Dermis blood vessel endothelial cell (primary cell): ENCODE measurements at regions not wholly inside any gene's neighbourhood (a gene's known extent, or its start where the extent isn't known, plus 50 kb on each side); places are given as distances from the start of the nearest gene placed in this dataset.
A peak's percentile ranks its signal among the peaks of the same experiment; 100 is the strongest.
"Not testable (repeated sequence)": the region's sequence is repeated elsewhere in the genome, so short reads cannot be mapped to it uniquely, and the experiment has no call there.

ENCODE experiments used
- DNase-seq: peaks from one replicate; pipeline ENCODE4 v3.0.0; 2010

DNA sequence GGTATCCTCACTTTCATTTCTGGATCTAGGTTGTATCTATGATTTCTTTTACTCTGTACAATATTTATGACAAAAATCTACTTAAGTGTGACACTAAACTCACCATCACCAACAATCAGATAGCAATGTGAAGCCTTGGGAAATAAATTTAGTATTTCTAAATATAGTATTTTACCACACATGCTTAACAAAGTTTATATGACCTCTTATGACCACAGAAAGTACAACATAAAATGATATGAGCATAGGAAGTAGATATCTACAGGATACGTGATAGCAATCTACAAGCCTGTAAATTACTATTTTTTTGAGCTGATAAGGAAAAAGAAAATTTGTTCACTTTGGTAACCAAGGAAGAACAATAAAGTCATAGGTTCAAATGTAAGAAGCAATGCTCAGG is 910.4 kb upstream of the CITED2 start:
- DNase-seq, result no peak

DNA sequence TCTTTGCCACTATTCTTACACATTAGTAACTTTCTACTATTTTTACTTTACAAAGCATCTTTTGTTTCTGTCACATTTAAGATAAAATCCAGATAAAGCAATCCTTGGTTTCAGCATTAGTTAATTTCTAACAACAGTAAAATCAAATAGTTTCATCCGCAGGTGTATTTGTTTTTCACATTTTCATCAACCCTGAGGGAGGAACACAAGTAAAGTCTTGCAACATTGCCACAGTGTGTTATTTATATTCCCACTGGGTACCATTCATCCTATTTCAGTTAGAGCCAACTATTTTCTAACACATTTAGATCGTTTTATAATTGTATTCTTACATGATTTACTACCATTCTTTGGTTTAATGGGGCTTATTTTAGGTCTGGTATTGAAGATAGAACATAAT is 908.7 kb upstream of the CITED2 start:
- DNase-seq, result no peak

DNA sequence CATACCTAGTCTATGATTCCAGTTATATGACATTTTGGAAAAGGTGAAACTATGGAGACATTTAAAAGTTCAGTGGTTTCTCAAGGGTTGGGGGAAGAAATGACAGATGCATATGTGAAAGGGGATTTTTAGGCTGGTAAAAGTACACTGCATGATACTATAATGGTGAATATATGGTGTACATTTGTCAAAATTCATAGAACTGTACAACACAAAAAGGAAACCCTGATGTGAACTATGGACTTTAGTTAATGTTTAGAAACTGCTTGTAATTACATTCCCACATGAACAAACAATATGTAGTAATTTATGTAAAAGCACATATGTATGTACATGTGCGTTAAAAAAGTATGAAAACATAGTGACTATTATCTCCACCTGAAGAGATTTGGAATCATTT is 907.3 kb upstream of the CITED2 start:
- DNase-seq, result no peak

DNA sequence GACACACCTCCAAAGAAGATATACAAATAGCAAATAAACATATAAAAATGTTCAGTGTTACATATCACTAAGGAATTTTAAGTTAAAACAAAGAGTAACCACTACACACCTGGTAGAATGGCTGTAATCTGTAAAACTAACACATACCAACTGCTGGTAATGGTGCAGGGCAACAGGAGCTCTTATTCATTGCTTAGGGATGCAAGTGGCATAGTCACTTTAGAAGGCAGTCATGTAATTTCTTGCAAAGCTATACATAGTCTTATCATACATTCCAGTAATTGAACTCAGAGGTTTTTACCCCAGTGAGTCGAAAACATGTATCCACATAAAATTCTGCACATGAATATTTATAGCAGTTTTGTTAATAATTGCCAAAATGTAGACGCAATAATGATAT is 906.8 kb upstream of the CITED2 start:
- DNase-seq, result no peak

DNA sequence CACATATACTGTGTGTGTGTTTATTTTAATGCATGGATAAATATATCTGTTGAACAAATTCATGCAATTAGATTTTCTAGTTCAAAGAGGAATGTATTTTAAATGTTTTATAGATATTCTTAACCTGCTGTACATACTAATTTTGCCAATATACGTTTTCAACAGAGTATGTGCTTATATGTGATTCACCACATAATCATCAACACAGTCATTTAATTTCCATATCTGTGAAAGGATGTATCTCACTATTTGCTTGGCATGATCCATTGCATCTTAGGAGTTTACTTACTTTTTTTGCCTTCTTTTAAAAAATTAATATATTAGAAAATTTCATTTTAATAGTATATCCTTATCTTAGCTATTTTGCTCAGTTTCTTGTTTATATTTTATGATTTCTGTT is 902.3 kb upstream of the CITED2 start:
- no peak for DNase-seq

DNA sequence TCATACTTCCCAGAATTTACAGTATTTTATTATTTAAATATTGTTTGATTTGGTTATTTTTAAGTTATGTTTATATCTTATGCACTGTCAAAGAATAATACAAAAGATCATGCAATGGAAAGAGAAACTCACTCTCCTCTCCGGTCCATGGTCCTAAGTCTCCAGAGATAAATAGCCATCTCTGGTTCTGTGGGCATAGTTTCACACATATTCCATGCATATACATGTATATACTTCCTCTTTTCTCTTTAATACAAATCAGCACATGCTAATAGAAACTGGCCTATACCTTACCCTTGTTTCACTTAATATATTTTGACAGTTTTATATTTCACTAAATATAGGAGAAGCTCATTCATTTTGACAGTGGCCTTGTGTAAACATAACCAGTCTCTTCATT is 901.7 kb upstream of the CITED2 start:
- no peak for DNase-seq

DNA sequence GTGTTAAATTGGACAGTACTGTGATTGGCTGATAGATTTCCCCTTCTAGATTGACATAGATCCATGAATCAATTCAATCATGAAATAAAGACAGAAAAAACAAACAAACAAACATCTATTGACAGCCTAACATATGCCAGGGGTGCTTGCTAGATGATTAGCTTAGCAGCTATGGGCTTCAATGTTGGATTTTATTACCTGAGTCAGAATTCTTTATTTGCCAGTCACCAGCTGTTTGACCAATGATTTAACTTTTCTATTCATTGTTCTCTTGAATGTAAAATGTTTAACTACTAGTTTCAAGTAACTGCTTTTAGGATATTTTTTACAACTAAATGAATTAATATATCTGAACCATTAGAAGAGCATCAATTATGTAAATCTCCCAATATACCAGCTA is 901.3 kb upstream of the CITED2 start:
- DNase-seq, result no peak

DNA sequence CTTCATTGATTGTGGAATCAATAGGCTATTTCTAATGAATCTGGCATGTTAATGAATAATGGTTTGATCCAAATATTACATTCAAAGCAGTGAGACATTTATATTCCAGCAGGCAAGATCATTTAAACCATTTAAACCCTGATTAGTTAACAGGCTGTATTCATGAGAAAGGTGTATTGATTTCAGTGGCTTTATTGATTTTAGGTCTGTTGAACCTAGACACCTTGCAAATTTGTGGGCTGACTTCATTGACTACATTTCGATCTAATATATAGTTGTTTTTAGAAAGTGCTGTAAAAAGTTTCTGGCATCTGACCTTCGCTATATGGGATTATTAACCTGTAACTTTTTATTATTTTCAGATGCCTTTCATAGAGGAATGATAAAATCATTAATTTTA is 900.1 kb upstream of the CITED2 start:
- DNase-seq, result no peak

DNA sequence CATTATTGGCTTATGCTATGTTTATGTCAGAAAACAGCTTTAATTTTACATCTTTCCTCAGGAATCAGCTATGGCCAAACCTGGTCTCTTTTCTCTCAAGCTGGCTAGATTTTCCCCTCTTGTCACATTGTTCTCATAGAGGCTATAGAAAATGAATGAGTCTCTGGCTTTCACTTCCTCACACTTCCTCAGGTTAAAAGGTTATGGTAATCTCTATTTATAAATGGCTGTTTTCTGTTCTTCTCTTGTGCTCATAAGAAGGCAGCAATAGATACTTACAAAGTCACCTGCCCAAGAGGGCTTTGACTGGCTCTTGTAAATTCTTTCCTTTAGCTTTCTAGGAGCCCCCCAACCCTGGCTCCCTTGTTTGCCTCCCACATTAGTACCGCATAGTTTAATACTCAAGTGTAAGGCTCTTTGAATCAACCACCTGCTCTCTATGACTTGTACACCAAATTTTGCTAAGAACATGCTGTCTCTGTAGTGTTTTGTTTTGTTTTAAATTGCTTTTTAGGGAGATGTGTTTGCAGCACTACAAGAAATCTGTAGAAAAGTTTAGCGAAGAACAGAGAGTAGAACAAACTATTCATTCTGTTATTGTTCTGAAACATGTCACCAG is 897.4 kb upstream of the CITED2 start:
- DNase-seq, result peak; percentile 63

DNA sequence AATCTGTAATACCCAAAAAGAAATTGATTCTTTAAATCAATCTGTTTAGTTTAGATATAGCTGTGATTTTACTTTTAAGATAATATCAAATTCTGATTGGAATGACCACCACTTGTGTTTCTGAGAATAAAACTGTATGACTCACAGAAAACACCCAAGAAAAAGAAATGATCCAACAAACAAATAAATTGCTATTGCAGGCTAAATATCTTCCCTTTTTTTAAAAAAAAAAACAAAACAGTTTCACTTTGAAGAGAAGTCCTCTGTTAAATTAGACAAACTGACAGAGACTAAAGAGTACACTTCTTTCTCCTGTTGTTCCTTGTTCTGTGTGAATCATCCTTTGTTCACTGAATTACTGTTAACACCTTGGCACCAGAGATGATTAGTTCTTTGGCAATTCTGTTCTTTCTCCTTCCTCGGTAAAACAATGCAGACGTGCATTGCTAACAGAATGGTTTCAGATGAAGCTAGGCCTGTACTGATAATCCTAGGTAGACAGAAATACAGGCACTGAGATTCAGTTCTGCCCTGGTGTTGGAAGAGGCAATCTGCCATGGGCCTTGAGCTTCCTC is 895.2 kb upstream of the CITED2 start:
- DNase-seq, result peak; percentile 67

DNA sequence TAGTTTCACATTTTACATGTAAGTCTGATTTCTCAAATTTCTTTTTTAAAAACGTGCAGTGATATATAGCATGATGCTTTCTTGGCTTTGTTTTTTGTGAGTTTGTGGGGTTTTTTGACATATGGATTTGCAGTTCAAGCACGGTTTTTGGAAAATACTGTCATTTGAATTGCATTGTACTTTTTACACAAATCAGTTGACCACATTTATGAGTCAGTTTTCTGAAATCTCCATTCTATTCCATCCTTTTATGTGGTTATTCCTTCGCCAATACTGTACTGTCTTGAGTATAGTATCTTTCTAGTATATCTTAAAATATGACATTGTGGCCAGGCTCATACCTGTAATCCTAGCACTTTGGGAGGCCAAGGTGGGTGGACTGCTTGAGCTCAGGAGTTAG is 890.0 kb upstream of the CITED2 start:
- no peak for DNase-seq

DNA sequence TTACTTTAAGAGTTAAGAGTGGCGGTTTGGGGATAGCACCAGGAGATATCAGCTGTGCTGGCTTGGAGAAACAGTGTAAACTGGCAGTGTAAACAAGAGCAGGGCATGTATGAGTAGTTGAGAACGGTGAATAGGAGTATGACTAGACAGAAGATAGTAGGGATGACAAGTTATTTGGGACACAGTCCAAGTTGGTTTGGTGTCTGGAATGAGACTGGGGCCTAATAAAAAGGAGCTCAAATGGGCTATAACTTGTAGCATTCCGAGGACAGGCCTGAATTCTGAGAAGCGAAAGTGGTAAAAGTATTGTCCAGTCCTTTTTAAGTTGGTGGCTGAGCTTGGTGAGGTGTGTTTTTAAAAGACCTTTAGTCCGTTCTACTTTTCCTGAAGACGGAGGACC is 883.9 kb upstream of the CITED2 start:
- not testable (repeated sequence) for DNase-seq

DNA sequence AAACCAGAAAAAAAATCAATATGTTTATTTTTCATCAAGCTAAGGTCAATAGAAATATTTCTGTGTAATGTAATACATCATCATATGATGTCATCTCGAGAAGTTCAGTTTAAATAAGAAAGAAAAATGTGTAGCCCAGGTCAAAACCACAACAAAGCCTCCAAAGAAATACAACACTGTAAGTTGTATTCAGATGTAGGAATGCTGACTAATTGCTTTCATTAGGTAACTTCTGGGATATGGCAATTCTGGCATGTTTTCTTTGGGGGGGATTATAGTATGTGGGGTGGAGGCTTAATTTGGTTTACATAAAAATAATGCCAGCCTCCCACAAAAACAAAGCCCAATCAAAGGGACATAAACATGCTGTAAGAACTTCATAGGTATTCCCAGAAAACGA is 881.8 kb upstream of the CITED2 start:
- no peak for DNase-seq

DNA sequence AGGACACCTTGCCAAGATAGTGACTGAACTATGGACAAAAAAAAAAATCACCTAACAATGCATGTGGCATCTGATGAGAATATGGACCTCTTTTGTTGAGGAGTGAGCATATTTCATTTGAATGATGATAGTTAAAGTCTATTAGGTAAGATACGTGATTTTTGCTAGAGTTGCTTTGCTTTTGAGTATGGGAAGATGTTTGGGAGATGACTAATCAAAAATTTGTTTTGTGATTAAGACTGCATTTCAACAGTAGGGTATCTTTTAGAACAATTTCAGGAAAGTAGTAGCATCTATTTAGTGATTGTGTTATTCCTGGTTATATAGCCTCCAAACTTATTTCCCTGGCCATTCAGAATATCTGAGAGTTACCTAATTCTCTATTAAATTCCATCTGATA is 878.6 kb upstream of the CITED2 start:
- DNase-seq, result no peak

DNA sequence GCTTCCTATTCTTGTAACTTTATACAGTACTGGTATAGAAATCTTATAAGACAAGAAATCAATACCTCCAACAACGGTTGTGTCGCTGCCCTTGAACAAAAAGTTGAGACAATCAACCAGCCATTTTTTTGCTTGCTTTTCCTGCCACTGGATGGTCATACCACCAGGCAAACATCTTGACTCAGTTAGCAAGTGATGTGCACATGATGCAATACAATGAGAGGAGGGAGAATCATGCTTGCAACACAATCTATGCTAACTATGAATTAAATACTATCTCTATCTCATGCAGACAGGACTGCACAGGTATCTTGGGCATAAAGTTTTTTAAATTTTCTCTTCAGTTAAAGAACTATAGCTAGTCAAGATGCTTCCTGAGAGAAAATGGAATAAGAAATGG is 877.7 kb upstream of the CITED2 start:
- no peak for DNase-seq

DNA sequence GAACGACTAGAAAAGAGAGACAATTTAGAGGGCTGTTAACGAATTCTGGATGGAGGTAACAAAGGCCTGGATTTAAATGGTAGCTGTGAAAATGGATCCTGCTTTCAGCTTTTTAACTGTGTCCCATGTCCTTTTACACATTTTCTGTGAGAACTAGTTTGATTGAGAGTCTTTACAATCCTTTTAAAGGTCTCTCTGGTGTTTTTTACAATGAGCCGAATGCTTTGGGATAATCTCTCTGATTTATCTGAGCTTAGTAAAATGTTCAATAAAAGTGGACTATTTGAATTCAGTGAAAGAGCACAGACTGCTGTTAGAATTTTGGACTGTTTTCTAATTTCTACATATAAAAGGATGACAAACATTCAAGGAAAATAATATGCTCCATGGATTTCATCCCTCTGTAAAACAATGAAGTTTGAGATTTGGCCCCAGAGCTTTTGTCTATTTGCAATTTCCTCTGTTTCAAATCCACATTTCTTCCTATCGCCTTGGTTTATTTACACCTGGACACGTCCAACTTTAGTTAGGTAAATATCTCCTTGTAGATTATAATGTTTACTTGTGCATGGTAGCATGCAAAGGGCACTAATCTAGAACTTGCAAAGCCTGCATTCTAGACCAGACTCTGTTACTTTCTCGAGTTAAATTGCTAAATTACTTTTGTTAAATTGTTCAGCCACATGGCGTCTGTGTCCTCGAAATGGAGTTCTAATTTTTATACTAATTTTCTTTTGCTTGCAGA is 871.0 kb upstream of the CITED2 start:
- no peak for DNase-seq

DNA sequence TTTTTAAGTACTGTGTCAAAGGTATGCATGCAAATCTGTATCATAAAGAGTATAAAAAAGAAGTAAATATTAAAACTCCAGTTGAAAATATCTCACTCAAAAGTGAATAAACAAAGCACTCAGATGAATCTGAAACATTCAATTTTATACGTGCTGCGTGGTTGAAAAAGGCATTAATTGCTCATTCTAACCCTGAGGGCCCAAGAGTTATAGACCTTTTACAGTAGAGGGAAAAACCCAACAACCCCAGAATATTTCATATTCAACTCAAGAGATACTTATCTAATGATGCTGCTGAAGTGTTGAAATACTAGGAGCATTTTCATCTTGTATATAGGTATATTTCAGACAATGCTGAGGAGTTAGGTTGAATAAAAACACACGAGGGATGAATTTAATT is 862.8 kb upstream of the CITED2 start:
- no peak for DNase-seq

DNA sequence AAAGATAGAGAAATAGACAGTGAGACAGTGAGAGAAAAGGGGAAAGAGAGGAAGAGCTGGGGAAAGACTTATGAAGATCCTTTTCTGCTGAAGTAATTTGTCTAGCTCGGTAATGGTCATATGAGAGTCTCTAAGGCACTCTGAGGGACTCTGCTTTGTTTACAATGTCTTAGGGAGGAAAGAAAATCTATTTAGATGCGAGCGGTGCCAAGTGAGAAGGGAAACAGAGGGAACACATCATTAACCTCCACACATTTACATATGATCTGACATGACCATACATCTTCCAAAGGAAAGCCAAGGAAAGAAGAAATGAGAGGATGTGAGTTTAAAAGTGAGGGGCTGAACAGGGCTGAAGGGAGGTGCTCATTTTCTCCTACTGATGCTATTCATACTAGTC is 862.3 kb upstream of the CITED2 start:
- DNase-seq, result no peak

DNA sequence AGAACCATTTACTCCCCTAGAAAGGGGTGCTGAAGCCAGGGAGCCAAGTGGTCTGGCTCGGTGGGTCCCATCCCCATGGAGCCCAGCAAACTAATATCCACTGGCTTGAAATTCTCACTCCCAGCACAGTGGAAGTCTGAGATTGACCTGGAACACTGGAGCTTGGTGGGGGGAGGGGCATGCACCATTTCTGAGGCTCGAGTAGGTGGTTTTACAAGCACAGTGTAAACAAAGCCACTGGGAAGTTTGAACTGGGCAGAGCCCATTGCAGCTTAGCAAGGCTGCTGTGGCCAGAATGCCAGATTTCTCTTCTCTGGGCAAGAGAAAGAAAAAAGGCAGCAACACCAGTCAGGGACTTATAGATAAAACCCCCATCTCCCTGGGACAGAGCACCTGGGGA is 855.8 kb upstream of the CITED2 start:
- DNase-seq, result no peak

DNA sequence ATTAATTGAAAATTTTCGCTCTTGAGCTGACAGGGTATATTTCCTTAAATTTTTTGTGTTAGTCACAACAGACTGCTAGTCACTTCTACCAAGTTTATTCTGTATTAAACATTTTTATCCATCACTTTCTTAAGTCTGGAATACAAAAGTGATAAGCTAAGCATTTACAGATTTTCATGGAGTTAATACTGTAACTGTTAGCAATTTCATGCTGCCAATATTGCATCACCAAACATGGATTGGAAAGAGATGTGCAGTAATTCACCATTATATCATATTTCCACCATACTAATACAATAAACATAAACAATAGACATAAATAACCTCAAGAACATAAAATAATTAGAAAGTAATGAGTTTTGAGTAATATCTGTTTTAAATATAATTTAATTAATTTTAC is 854.0 kb upstream of the CITED2 start:
- DNase-seq, result no peak

DNA sequence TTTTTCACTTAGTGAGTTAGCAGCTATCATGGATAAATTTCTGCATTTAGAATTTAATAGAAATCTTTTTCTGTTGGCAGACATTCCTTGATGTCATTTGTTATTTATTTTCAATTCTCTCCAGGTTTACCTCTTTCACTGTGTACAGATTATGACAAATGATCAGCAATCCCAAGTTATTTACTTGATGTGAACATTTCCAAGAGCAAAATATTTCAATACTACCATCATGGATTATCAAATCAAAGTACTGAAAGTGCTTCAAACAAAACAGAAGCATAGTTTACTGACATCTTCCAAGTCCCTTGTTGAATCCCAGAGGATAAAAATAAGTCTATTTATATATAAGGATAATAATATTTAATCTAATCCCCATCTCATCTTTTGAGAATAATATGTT is 852.2 kb upstream of the CITED2 start:
- no peak for DNase-seq

DNA sequence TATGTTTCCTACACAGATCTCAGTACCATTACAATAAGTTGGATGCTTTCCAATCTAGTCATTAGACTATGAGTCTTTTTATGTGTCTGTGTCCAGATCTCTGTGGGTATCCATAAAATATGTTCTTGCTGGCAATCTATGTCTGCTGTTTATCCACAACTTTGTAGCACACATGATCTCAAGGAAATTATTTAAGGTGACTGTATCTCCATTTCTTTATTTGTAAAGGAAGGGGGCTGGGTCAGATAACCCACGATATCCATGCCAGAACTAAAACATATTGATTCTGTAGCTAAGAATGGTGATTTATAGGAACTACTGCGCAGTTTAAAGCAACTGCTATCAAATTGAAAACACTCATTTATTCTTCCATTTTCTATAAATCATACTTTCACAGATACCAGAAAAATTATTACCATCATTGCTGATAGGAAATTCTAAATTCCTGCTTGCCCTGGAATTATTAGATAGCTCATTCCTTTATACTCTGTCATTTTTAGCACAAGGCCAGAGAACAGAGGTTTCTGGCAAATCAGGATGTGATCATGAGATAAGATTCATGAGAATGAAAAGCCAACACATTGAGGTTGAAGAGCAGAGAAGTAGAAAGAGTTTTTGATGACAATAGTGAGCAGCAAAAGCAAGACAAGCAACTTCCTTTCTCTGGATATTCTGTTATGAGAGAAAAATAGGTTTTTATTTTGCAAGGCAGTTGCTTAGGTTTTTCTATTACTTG is 851.4 kb upstream of the CITED2 start:
- DNase-seq, result peak; percentile 58

DNA sequence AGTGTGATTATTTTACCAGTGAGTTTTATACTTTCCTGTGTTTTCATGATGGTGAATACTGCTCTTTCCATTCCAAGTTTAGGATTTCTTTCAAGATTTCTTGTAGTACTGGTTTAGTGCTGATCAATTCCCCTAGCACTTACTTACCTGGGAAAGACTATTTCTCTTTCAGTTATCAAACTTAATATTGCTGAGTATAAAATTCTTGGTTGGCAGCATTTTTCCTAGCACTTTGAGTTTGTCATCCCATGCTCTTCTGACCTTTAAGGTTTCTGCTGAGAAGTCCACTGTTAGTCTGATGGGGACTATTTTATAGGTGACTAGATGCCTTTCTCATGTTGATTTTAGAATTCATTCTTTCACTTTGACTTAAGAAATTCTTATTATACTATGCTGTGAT is 842.8 kb upstream of the CITED2 start:
- DNase-seq, result no peak

DNA sequence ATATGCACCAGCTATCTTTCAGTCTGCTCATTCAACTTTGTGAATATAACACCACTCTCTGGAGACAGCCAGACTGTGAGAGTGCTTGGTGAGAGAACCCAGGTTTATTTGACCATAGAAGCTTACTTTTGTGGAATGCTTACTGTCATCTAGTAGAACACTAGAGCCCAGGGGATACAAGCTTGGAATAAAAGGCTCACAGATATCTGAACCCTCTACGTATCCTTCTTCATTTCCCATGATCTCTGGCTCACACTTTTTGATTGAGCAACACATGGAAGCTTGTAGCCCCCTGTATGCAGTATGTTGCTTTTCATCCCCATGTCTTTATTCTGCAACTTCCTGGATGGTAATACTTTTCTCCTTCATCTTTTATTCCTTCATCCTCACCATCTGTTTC is 835.3 kb upstream of the CITED2 start:
- DNase-seq, result no peak
